GM23248 (cell line): ENCODE measurements at regions not wholly inside any gene's neighbourhood (a gene's known extent, or its start where the extent isn't known, plus 50 kb on each side); places are given as distances from the start of the nearest gene placed in this dataset.

Source experiments
- DNase-seq: peaks from one replicate; pipeline ENCODE4 v3.0.0-alpha.2; 2015
- H2AFZ ChIP-seq: fragments of 200-600 bp; sonication (generic); 2 replicates; pipeline ENCODE4 v1.6.1; 2016; ENCODE audit warnings: antibody characterized with exemption
- H3F3A ChIP-seq: fragments of 200-600 bp; sonication (generic); 2 replicates; pipeline ENCODE4 v1.6.1; 2016; ENCODE audit warnings: mild to moderate bottlenecking, antibody characterized with exemption, mixed run types; ENCODE audit not compliant: insufficient read depth
- H3K27ac ChIP-seq: fragments of 200-600 bp; sonication (generic); 2 replicates; pipeline ENCODE4 v1.5.1; 2016; ENCODE audit warnings: mild to moderate bottlenecking
- H3K27me3 ChIP-seq: fragments of 200-600 bp; sonication (generic); replicated peaks from 2 replicates; pipeline ENCODE4 v1.6.1; 2016; ENCODE audit warnings: mild to moderate bottlenecking; ENCODE audit not compliant: insufficient read depth
- H3K36me3 ChIP-seq: fragments of 200-600 bp; sonication (generic); 2 replicates; pipeline ENCODE4 v1.6.1; 2016; ENCODE audit warnings: low read depth, mild to moderate bottlenecking
- H3K4me1 ChIP-seq: fragments of 200-600 bp; sonication (generic); 2 replicates; pipeline ENCODE4 v1.6.1; 2016; ENCODE audit warnings: mild to moderate bottlenecking; ENCODE audit not compliant: insufficient read depth
- H3K4me2 ChIP-seq: fragments of 200-600 bp; sonication (generic); one replicate; pipeline ENCODE4 v1.6.1; 2016; ENCODE audit warnings: mild to moderate bottlenecking; ENCODE audit not compliant: unreplicated experiment
- H3K4me3 ChIP-seq: fragments of 200-600 bp; sonication (generic); 2 replicates; pipeline ENCODE4 v1.5.1; 2016; ENCODE audit warnings: mild to moderate bottlenecking
- H3K79me2 ChIP-seq: fragments of 200-600 bp; sonication (generic); 2 replicates; pipeline ENCODE4 v1.6.1; 2016; ENCODE audit warnings: mild to moderate bottlenecking; ENCODE audit not compliant: insufficient read depth
- H3K9ac ChIP-seq: fragments of 200-600 bp; sonication (generic); 2 replicates; pipeline ENCODE4 v1.6.1; 2016; ENCODE audit warnings: mild to moderate bottlenecking
- H3K9me2 ChIP-seq: fragments of 200-600 bp; sonication (generic); 2 replicates; pipeline ENCODE4 v1.6.1; 2016; ENCODE audit warnings: mixed run types, mild to moderate bottlenecking, moderate library complexity; ENCODE audit not compliant: insufficient read depth
- H3K9me3 ChIP-seq: fragments of 200-600 bp; sonication (generic); one replicate; pipeline ENCODE4 v1.6.1; 2017; ENCODE audit warnings: low read depth
- H4K20me1 ChIP-seq: fragments of 200-600 bp; sonication (generic); 2 replicates; pipeline ENCODE4 v1.6.0; 2016; ENCODE audit not compliant: insufficient read depth
- EZH2 ChIP-seq: fragments of 200-600 bp; sonication (generic); IDR thresholded peaks from 2 replicates; pipeline ENCODE4 v1.6.1; 2018; ENCODE audit warnings: antibody characterized with exemption, mild to moderate bottlenecking; ENCODE audit not compliant: insufficient read depth, poor library complexity, severe bottlenecking
- EZH2phosphoT487 ChIP-seq: fragments of 200-600 bp; sonication (generic); IDR thresholded peaks from 2 replicates; pipeline ENCODE4 v1.6.1; 2018; ENCODE audit warnings: antibody characterized with exemption, moderate library complexity, mild to moderate bottlenecking, low read depth; ENCODE audit not compliant: insufficient read depth
- WGBS, 2 experiments: methylation state at CpG; one replicate each; pipeline ENCODE4 v1.1.6; 2015 to 2017; ENCODE audit warnings: low lambda C conversion rate in 2 of 2, low coverage in 1 of 2; ENCODE audit errors: missing lambda C conversion rate in 2 of 2; 5-methylcytosine and 5-hydroxymethylcytosine counted together
- in situ Hi-C: fragments of 300-500 bp; cut with MboI; formaldehyde crosslinking; loops from 2 replicates; pipeline ENCODE4 v1.15.0; 2020

DNA sequence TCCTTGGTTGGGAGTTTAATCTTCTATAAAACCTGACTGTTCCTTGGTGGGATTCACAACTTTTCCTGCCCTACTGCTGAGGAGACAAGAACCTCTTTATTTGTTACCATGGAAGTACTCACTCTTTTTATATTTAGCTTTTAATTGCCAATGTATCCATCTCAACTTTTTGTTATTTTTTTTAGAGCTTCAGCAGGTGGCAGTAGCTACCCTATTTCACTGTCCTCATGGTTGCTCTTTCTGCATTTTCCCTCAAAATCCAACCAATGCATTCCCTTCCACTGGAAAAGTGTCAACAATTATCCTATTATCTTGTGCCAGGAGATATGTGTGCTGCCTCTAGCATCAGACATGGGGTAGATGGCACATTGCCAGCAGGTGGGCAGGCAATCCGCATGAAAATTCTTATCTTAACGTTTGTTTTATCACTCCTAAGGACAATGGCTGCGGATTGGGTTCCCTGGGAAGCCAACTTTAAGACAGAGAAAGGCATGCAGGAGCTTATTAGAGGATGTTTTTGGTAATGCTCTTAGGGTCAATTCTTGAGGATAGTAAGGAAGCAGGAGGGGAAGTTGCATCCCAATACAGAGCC, 406.4 kb downstream of the SNAPC1 start:
- no peaks in the 10 kb centered on the region for H3K9me3 ChIP-seq
- H3K79me2 ChIP-seq, result no peaks in the 10 kb centered on the region
- TF ChIP-seq EZH2phosphoT487 (no peak), EZH2 (no peak)
- in situ Hi-C loops, result loop anchor here (10.0 kb wide), 1 partner anchor 1106 kb away; no protein-coding TSS in a partner anchor
- no peak overlapping the region for H3K9ac ChIP-seq
- no peak overlapping the region for H3K4me3 ChIP-seq
- no peaks in the 10 kb centered on the region for H3K9me2 ChIP-seq
- H3K4me1 ChIP-seq, result no peaks in the 10 kb centered on the region
- no peak overlapping the region for H3K27ac ChIP-seq
- no peaks in the 10 kb centered on the region for H3F3A ChIP-seq
- no peaks in the 10 kb centered on the region for H4K20me1 ChIP-seq
- 28 to 37% methylated on average over 3 of the region's 3 CpGs for WGBS, 2 experiments
- peaks cover 14% of the 10 kb centered on the region for H3K27me3 ChIP-seq
- no peak overlapping the region for H3K4me2 ChIP-seq
- H2AFZ ChIP-seq, result no peak overlapping the region
- H3K36me3 ChIP-seq, result no peaks in the 10 kb centered on the region
- peak; percentile 7 for DNase-seq

DNA sequence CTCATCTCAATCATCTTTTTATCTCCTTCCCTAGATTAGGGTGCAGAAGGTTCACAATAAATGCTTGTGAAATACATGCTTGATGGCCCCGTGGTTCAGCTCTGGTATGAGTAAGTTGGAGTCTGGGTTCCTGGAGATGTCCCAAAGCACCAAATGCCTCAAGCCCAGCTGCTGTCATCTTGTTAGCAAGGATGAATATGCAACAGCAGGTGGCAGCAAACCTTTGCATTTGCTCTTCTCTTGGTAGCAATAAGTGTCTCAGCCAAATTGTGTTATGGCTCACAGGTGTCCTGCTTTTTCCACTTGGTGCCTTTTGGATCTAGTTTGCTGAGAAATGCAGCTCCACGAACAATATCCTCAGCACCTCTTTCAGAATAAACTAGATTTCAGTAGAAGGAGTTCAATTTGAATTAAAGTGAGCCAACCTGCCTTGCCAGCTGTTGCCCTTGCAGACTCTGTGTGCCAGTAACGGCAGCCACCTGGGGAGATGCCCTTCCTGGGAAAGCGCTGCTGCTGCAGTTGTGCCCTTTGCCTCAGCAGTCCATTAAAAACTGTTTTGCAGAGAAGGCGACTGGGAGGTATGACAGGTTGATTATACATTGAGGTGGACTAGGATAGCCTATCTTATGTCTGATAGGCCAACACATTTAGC, 417.3 kb downstream of the SNAPC1 start:
- H3K27ac ChIP-seq, result no peak overlapping the region
- in situ Hi-C loops, result no loop called here
- 13 to 14% methylated on average over 5 of the region's 5 CpGs for WGBS, 2 experiments

GRCh38 chr14:62181591-62181990, 419.4 kb downstream of the SNAPC1 start:
- Histone ChIP-seq H3K9me2 (no peaks in the 10 kb centered on the region), H3K4me2 (no peak overlapping the region), H3K4me3 (no peak overlapping the region), H3K9me3 (no peaks in the 10 kb centered on the region), H3K79me2 (no peaks in the 10 kb centered on the region), H4K20me1 (no peaks in the 10 kb centered on the region), H3K36me3 (no peaks in the 10 kb centered on the region), H3K27ac (no peak overlapping the region), H3K9ac (no peak overlapping the region), H3F3A (no peaks in the 10 kb centered on the region), H3K27me3 (peaks cover 7% of the 10 kb centered on the region), H3K4me1 (no peaks in the 10 kb centered on the region), H2AFZ (no peak overlapping the region)
- WGBS, 2 experiments, result 11 to 14% methylated on average over 3 of the region's 3 CpGs
- TF ChIP-seq EZH2phosphoT487, result no peak
- TF ChIP-seq EZH2, result no peak
- in situ Hi-C loops, result no loop called here
- peak; percentile 25 for DNase-seq

More for the DNA sequence above, 417.3 kb downstream of the SNAPC1 start:
- peak; percentile 91 for DNase-seq
- Histone ChIP-seq H4K20me1 (no peaks in the 10 kb centered on the region), H3K9ac (no peak overlapping the region), H3K4me1 (no peaks in the 10 kb centered on the region), H3F3A (no peaks in the 10 kb centered on the region), H2AFZ (no peak overlapping the region), H3K9me3 (no peaks in the 10 kb centered on the region), H3K9me2 (no peaks in the 10 kb centered on the region), H3K27me3 (peaks cover 7% of the 10 kb centered on the region), H3K79me2 (no peaks in the 10 kb centered on the region), H3K4me3 (no peak overlapping the region), H3K4me2 (no peak overlapping the region), H3K36me3 (no peaks in the 10 kb centered on the region)
- no peak for TF ChIP-seq EZH2phosphoT487
- TF ChIP-seq EZH2, result no peak

DNA sequence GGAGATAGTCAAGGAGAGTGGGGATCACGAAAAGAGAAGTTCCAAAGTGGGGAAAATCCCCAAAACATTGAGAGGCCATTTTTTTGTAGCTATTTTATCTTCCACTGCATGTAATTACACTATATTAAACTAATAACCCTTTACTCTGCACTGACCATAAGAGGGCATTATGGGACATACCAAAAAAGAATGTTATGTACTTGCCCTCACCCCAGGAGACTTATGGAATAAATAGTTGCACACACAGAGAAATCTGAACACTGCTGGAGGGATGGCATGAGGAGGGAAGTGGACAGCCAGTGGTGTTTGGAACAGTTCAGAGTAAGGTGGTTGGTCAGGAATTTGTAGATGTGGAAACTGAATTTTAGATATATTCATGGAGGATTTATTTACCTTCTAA, 422.9 kb downstream of the SNAPC1 start:
- H3K9me3 ChIP-seq, result no peaks in the 10 kb centered on the region
- TF ChIP-seq EZH2phosphoT487 (no peak), EZH2 (no peak)
- H3F3A ChIP-seq, result no peaks in the 10 kb centered on the region
- no peaks in the 10 kb centered on the region for H3K79me2 ChIP-seq
- WGBS, 2 experiments, result 0 to 12% methylated on average over 1 of the region's 1 CpG
- H3K36me3 ChIP-seq, result no peaks in the 10 kb centered on the region
- H3K4me1 ChIP-seq, result no peaks in the 10 kb centered on the region
- H3K9ac ChIP-seq, result no peak overlapping the region
- in situ Hi-C loops, result no loop called here
- no peaks in the 10 kb centered on the region for H4K20me1 ChIP-seq
- DNase-seq, result no peak
- H3K9me2 ChIP-seq, result no peaks in the 10 kb centered on the region
- no peak overlapping the region for H3K27ac ChIP-seq
- H2AFZ ChIP-seq, result no peak overlapping the region
- peaks cover 16% of the 10 kb centered on the region for H3K27me3 ChIP-seq
- no peak overlapping the region for H3K4me3 ChIP-seq
- no peak overlapping the region for H3K4me2 ChIP-seq
